CD4-positive, alpha-beta T cell treated with Interleukin-6 at 100 ng/mL for 8 hours (primary cell): ENCODE measurements at regions not wholly inside any gene's neighbourhood (a gene's known extent, or its start where the extent isn't known, plus 50 kb on each side); places are given as distances from the start of the nearest gene placed in this dataset.

Source experiments
- DNase-seq: peaks from one replicate; pipeline ENCODE4 v3.0.0-alpha.2; 2020; ENCODE audit warnings: mixed read lengths, low spot score

- DNase-seq = peak; percentile 80
Observed at GRCh38 chr12:107320033-107320928, 226.9 kb upstream of the CRY1 start.

GRCh38 chr12:107320929-107321631, 227.7 kb upstream of the CRY1 start:
- DNase-seq = peak; percentile 76

GRCh38 chr12:107322063-107322462, 228.7 kb upstream of the CRY1 start:
- peak; percentile 30 for DNase-seq

- DNase-seq = no peak
Observed at GRCh38 chr12:107325075-107325608, 231.8 kb upstream of the CRY1 start.

- DNase-seq = no peak
Observed at GRCh38 chr12:107326237-107326636, 232.9 kb upstream of the CRY1 start.

GRCh38 chr12:107327651-107328182, 234.4 kb upstream of the CRY1 start:
- DNase-seq = no peak

GRCh38 chr12:107328442-107329133, 235.2 kb upstream of the CRY1 start:
- no peak for DNase-seq

- no peak for DNase-seq
Observed at GRCh38 chr12:107329569-107330324, 236.4 kb upstream of the CRY1 start.

- DNase-seq = peak; percentile 21
Observed at GRCh38 chr12:107330831-107331431, 237.6 kb upstream of the CRY1 start.

- no peak for DNase-seq
Observed at GRCh38 chr12:107331471-107331870, 238.1 kb upstream of the CRY1 start.

- DNase-seq = no peak
Observed at GRCh38 chr12:107331912-107332311, 238.6 kb upstream of the CRY1 start.

- no peak for DNase-seq
Observed at GRCh38 chr12:107332743-107333142, 239.4 kb upstream of the CRY1 start.

GRCh38 chr12:107335802-107336570, 242.6 kb upstream of the CRY1 start:
- no peak for DNase-seq

- DNase-seq = no peak
Observed at GRCh38 chr12:107336695-107337094, 243.3 kb upstream of the CRY1 start.

GRCh38 chr12:107337346-107338095, 244.2 kb upstream of the CRY1 start:
- DNase-seq = no peak

- DNase-seq = no peak
Observed at GRCh38 chr12:107339487-107339886, 246.1 kb upstream of the CRY1 start.

- no peak for DNase-seq
Observed at GRCh38 chr12:107339932-107340331, 246.6 kb upstream of the CRY1 start.

GRCh38 chr12:107340898-107341297, 247.5 kb upstream of the CRY1 start:
- no peak for DNase-seq

GRCh38 chr12:107344035-107344808, 250.9 kb upstream of the CRY1 start:
- DNase-seq = no peak
